ENCODE measurements at regions not wholly inside any gene's neighbourhood (a gene's known extent, or its start where the extent isn't known, plus 50 kb on each side); places are given as distances from the start of the nearest gene placed in this dataset.

DNA sequence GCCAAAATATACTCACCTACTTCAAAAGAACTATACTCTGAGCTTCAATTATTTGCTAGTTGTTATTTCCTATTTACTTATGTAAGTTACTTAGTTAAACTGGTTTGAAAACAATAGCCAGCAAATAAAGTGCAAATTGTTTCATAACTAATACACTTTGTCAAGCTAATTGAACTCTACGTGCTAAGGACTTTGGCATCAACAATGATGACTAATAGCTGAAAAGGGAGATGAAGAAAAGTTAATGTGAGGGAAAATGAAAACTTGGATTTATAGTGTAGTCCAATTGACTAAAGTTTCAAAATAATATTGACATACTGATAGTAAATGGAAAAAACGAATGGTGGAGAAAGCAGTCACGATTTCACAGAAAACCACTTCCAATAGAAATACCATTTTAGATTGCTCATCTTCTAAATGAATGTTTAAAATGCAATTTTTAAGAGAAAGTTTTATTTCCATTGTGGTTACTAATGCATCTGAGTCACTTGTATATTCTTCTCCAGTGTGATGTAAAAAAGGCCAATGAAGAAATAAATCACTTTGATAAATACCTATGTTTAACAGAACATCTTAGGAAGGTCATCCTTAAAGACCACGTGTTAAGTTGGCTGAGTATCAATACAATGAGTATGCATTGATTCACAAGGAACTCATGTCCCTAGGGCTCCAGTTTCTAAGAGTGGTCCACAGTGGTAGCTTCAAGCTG lies 455.2 kb downstream of the LTN1 start:
- peak; percentile 17 to 66 for DNase-seq (ENCODE audit: low read depth in 2 of 2)

DNA sequence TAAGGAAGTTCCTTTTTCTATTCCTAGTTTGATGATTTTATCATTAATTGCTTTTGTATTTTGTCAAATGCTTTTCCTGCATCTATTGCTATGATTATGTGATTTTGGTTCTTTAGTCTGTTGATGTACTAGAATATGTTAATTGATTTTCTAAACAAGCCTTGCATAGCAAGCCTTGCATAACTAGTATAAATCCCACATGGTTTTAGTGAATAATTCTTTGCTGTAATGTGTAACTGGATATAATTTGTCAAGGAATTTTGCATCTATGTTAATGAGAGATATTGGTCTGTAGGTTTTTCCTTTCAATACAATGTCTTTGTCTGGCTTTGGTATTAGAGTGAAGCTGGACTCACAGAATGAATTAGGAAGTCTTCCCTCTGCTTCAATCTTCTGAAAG lies 460.2 kb downstream of the LTN1 start:
- DNase-seq (ENCODE audit: low read depth in 2 of 2) = no peak

DNA sequence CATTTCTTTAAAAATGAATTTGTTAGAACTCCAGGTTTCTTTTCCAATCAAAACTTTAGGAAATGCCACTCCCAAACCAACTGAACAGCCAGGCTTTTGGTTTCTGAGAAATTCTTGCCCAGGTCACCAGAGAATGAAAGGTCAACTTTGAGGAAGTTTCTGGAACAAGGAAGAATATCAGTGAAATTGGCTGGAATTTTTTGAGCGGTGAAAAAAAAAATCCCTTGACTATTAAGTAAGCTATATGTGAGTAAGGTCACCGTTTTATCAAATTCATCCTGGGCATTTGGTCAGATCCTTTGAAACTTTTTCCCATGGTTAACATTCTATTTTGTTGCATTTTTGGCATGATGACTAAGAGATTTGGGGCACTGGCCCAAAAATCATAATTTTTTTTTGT lies 469.3 kb downstream of the LTN1 start:
- DNase-seq (ENCODE audit: low read depth in 2 of 2) = peak; percentile 64 to 66

DNA sequence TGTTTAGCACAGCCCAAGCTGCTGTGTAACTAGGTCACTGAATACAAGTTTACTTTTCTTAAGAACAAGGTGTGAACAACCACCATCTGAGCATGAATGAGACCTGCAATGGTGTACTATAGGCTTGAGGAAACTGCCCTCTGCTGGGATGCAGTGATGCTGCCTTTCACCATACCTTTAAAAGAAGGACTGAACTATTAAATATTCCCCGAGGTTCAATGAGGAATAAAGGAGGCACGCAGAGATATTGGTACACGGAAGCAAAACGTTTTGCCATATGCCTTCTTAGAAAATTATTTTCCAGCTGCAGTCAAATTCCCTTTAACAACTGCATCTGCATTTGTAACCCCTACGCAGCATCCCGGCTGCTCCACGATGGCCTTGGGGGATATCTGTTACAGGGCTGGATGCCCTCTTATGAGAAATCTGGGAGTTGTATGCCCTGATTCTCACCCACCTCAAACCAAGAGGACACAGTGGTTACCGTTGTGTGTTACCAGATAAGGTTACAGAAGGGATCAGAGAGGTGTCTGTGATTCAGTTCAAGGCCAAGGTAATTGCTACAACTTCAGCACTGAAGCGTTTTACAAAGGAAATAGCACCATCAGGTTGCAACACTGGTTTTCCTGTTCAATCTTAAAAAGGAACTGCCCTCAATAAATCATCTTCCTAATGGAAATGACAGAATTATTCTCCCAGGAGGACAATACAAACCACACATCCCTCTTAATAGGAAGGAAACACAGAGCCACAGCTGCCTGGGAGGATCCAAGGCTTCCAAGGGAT lies 470.5 kb downstream of the LTN1 start:
- peak; percentile 91 to 94 for DNase-seq (ENCODE audit: low read depth in 2 of 2)

DNA sequence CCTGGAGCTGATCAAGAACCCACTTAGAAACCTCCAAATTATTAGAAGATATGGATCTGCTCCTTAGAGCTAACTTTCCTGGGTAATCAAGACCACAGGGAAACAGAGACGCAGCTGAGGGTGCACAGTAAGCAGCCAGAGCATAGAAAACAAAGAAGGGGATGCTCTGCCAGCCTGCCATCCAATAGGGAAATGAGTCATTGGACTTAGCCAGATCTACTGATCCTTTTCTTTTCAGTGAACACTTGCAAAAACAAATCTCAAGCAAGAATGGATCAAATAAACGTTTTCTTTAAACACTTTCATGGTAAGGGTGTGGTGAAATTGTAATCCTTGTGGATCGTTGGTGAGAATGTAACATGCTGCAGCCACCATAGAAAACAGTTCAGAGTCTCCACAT lies 474.0 kb downstream of the LTN1 start:
- peak; percentile 24 to 73 for DNase-seq (ENCODE audit: low read depth in 2 of 2)

DNA sequence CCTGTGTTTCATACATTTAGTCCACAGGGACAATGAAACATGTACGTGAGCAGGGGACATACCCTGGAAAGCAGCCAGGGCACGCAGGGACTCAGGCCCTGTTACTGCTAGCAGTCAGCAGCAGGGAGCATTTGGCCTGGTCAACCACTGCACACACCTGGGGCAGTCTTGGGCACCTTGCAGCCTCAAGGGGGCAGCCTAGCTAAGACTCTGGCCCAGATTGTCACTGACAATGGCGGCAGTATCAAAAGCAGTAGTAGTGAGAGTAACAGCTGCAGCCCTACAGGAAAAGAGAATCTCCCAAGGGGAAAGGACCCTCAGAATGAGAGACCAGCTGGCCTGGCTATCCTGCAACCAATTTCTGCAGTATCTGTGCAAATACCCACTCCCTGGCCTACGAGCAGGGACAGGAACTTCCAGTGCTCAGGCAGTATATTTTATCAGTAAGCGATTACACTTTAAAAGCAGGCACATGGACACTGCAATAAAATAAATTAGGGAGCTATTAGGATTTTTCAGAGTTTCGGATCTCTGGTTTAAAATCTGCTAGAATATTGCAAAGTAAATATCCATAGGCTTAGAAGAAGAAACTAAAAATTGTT lies 475.6 kb downstream of the LTN1 start:
- DNase-seq (ENCODE audit: low read depth in 2 of 2) = peak; percentile 66 to 69

DNA sequence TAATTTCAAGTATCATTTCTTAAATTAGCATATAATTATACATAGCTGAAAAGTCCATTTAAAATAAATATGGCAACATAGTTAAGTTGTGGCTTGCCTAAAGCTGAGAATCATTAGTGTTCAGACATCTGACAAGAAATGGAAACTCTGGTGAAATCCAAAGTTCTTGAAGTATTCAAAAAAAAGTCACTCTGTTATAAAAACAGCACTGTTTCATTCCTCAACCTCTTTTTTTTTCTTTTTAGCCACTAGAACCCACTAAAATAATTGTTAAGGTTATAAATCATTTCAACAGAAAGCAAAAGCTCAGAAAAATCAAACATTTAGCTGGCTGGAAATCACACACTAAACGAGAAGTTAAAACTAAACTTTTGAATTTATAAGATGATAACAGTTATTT lies 476.7 kb downstream of the LTN1 start:
- DNase-seq (ENCODE audit: low read depth in 2 of 2) = no peak

DNA sequence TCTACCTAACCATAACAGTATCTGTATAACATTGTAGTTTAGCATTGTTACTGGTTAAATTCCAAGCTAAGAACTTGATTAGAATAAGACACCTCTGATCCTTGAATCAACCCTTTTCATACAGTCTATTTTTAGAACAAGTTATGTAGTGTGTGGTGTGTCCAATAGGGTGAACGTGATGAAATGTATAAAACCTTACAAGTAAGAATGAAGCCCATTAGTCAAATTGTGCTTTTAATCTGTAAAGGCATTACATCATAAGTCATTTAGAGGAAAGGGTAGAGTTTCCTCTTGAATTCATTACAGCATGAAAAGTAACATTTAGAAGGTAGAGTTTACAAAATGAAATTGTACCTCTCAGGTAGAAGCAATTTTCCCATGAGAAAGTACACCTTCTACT lies 479.2 kb downstream of the LTN1 start:
- DNase-seq (ENCODE audit: low read depth in 2 of 2) = no peak

DNA sequence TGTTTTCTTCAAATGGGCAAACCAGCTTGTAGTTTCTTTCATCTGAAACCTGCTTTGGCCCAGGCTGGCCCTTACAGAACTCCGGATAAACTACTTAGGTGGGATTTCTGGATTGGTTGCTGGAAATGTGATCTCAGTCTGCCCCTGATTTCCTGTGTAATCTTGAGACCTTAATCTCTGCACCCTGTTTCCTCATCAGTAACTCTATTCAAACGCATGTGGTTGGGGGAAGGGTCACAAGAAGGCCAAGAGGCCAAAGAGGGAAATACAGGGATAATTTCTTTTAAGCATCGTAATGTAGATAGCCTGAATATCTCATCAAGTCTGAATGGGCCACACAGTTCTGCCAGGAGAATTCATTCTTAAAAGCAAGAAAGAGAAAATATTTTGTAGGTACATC lies 483.6 kb downstream of the LTN1 start:
- no peak for DNase-seq (ENCODE audit: low read depth in 2 of 2)

DNA sequence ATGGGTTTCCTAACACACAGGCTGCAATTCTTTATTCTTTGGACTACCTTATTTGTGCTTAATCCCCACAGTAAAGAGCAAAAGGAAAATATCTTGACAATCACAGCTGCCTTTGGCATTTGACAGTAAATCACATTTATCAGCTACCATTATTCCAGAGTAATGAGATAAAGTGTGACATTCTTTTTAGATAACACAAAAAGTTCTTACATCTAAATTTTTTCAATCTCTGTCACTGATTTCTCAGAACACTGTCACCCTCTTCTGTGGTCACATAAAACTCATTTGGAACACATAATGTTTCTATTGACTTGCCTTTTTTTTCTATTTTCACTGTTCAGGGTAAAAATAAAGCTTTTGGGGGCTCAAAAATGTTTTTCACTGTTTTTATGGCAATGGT lies 484.6 kb downstream of the LTN1 start:
- no peak for DNase-seq (ENCODE audit: low read depth in 2 of 2)

DNA sequence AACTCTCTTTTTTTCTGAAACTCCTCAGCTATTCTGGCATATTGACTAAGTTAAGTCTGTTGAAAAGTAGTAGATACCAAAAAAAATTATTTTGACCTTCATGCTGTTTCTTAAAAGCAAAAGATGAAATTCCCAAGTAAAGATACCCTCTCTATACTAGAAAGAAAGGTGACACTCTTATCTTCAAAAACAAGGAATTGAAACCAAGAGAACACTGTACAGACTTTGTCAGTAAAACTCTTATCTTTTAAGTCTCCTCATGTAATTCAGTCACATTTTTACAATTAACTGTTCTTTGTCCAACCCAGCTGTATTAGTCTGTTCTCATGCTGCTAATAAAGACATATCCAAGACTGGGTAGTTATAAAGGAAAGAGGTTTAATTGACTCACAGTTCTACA lies 496.2 kb downstream of the LTN1 start:
- no peak for DNase-seq (ENCODE audit: low read depth in 2 of 2)

DNA sequence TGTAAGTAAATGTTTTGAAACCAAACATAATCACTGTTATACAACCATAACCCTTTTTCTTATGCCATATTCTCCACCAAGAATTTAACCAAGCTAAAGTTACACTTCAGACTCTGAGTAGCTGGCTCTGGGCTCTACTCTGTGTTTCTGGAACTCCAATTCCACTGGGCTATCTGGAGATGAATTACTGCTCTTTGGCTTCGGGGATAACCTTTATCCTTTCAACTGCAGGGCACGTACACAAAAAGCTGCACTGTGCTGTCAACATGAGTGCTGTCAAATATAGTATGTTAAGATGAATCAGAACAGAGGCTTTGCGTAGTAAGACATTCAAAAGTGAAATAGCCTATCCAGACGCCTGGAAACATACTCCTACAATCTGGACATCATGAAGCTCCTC lies 500.6 kb downstream of the LTN1 start:
- no peak for DNase-seq (ENCODE audit: low read depth in 2 of 2)

DNA sequence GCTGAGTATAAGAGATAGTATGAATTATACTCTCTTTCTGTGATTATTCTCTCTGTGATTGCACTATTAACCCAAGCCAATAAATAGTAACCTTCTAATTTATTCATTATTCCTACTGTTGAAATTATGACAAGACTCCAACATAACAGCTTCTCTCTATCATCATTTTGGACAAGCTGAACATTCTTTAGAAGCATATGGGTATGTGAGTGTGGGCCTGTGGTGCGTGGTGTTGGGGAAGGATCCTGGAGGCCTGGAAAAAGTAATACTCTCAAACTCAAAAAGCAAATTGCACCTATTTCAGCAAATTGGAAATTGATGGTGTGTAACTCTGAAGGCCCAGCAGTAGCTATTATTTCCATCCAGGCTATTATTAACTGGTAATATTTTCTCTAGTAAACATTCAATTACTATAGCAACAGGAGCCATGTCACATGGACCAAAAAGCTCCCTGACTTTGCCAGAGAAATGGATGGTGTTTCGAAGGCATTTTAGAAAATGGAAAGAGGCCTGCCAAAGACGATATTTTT lies 502.8 kb downstream of the LTN1 start:
- no peak for DNase-seq (ENCODE audit: low read depth in 2 of 2)

DNA sequence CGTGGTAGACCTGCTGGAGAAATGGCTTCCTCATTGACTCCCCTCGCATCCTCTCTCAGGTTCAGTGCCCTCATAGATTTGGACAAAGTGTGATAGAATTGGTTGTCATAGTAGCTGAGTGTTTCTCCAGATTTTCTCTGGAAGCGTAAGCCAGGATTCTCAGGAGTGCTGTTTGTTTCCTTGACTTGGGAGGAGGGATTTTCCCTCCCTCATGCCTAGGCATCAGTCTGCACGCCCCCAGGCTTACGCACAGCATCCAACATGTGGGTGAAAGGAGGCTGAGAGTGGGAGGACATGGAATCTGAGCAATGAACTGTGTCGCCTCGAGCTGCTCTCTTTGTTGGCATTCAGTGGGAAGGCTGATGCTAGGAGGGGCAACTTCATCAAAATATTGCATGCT lies 503.5 kb downstream of the LTN1 start:
- DNase-seq (ENCODE audit: low read depth in 2 of 2) = no peak

DNA sequence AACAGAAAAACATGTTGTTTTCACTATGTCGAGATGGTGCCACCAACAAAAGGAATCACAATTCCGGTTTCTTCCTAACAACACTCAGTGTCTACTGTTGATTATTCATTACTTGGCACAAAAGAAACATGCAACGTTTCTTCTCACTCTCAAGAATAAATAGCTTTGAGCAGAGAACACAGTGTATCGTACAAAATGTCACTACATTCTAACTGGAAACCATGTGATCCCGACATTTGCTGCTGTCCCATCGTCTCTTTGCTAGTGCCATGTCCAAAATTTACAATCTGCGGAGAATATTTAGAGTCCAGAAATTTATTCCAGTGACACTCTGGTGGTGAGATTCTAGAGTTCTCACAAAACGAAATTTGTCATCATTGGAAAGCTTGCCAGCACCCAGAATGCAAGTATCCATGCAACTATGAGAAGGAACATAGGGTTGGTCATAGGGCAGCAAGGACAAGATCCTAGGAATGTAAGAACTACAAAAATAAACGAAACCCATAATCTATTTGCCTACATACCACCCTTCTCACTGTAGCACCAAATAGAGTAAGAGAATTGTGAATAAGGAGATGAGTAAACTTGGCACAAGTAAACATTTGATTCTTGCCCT lies 505.1 kb downstream of the LTN1 start:
- DNase-seq (ENCODE audit: low read depth in 2 of 2) = no peak

DNA sequence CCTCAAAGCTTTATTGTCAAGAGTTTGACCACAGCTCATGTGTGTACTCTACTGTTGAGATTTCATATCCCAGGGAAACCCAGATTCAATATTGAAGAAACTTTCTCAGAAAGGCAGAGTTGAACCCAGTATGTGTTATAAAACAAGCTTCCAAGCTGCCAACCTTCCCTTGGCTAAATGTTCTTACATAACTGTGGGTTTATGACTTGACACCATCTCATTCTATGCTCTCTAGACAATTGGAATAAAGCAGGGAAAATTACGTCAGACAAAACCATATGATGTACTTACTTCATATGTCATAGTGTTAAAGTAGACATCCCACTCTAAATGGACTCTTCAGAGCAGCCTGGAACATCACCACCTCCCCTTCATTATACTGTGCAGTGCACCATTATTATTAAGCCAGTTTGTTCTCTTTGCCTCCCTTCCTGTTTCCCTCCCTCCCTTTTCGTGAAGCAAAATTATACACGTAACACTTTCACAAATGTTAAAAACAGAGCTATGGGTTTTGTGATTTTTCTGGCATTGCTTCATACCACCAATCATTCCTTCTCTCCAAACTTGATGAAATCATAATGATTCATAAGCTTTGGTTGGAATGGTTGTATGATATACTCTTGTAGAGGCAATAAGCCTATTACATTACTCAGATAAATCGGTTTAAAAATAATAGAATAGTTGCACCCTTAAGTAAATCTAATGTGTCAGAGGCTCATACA lies 507.2 kb downstream of the LTN1 start:
- no peak for DNase-seq (ENCODE audit: low read depth in 2 of 2)

DNA sequence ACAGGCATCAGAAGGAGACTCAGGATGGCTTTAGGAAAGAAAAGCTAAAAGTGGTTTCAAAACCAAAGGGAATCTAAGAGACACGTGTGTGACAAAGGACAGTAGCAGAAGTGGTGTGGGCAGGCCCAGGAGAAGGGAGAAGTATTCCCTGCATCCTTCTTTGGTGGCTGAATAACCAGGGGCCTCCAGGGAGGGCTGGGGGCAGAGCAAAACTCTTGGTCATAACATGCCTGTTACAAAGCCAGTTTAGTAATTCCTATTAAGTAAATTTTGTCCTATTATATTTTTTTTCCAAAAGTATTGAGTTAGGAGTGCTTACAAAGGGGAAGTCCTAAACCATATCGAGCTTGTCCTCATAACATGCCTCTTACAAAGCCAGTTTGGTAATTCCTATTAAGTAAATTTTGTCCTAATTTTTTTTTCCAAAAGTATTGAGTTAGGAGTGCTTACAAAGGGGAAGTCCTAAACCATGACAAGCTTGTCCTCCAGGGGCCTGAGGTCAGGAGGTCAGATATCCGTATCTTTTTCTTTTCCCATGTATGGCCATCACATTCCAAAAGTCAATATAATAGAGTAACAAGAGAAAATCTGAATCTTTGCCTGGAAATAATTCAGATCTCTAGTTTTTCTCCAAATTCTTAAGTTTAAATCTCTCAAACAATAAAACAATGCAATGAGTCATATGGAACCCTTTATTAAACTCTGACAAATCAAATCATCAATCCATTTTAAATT lies 509.2 kb downstream of the LTN1 start:
- DNase-seq (ENCODE audit: low read depth in 2 of 2) = no peak

DNA sequence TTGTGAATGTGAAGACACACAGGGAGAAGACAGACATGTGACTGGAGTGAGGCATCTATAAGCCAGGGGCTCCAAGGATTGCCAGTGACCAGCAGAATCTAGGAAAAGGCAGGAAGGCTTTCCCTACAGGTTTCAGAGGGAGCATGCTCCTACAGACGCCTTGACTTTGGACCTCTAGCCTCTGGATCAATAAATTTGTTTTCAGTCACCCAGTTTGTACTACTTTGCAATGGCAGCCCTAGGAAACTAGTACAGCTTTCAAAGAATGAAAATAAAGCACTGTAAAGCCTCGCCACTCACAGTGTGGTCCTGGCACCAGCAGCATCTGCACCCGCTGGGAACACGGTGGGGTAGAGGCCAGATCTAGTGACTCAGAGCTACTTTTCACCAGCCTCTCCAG lies 510.0 kb downstream of the LTN1 start:
- no peak for DNase-seq (ENCODE audit: low read depth in 2 of 2)

DNA sequence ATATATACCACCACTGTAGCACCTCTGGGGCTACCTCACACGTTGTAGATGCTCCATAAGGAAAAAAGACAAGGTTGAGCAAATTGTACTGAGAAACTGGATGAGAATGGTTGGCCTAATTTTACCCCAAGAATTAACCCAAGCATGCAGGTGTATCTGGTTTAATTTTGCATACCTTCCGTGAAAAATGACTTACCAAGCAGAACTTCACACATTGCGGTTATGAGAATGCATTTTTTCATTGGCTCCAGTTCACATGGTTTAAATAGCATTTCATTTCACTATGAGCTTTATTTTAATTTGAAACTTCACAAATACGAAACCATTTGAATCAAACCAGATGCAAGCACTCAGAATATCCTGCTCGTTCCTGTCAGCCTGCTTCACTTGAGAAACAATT lies 512.2 kb downstream of the LTN1 start:
- no peak for DNase-seq (ENCODE audit: low read depth in 2 of 2)

DNA sequence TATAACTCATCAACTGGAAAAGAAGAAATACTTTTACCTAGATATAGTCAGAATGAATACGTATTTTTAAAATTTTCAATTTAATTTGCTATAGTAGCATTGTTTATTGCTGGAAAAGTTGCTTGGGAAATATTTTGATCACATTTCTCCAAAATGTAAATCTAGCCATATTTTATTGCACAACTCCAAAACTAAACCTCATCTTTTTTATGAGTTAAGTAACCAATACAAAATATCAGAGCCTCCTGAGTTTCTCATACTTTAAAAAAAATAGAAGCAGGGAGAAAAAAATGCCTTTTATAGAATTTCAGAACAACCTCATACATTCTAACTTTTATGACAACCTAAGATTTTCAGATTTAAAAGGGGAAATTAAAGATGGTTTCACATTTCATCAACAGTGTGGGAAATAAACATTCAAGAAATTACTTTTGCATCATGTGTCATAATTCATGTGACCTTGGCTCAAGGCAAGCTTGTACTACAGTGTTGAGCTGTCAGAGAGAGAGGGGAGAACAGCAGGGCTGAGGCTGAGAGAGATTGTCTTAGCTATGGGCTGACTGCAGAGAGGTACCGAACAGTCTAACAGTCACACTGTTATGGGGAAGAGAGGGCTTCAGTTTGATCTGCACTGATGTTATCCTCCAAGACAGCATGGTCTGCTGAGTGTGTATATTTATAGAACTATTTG lies 519.0 kb downstream of the LTN1 start:
- DNase-seq (ENCODE audit: low read depth in 2 of 2) = no peak

Measured in lung microvascular endothelial cell (primary cell).